ENCODE measurements at regions not wholly inside any gene's neighbourhood (a gene's known extent, or its start where the extent isn't known, plus 50 kb on each side); places are given as distances from the start of the nearest gene placed in this dataset.

DNA sequence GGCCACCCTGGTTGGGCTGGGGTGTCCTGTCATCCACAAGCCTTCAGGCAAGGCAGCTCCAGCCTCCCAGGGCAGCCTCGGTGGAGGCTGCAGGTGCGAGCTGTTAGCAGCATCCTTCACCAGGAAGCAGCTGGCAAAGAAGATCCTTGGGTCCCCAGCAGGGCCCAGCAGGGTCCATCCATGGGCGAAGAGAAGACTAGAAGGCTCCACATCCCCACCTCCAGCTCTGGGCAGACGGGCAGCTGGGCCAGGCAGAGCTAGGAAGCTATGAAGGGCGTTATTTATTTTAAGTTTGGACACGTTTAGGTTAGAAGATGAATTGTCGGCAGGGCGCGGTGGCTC lies 348.5 kb downstream of the TCERG1L start:
- intact Hi-C loops (cut with micrococcal nuclease): no loop called here
- H3K18ac ChIP-seq (ENCODE audit: low read depth, low read length): no peak overlapping the region
- no peak overlapping the region for H3K4me3 ChIP-seq (ENCODE audit: insufficient read depth, low read depth, low read length)
- no peak overlapping the region for H3K9ac ChIP-seq (ENCODE audit: low read depth, low read length)
- peaks cover 41% of the 10 kb centered on the region for H3K9me3 ChIP-seq (ENCODE audit: control insufficient read depth, insufficient read depth, low read length)
- H3K4me2 ChIP-seq (ENCODE audit: low read depth, low read length): no peak overlapping the region
- in situ Hi-C loops (cut with MboI; ENCODE audit: low sequenced_read_pairs): no loop called here
- H3K27me3 ChIP-seq (ENCODE audit: control insufficient read depth, insufficient read depth, low read length): no peaks in the 10 kb centered on the region
- no peaks in the 10 kb centered on the region for H3K36me3 ChIP-seq (ENCODE audit: control insufficient read depth, insufficient read depth, low read length)
- no peak overlapping the region for H2AK9ac ChIP-seq (replicated peaks; ENCODE audit: low read depth, low read length, poor library complexity)
- H2BK5ac ChIP-seq (ENCODE audit: low read depth, low read length, poor library complexity, severe bottlenecking): no peak overlapping the region
- no TSS peak for BruUV-seq (replicated peaks)
- H2AFZ ChIP-seq (replicated peaks; ENCODE audit: low read length, poor library complexity): no peak overlapping the region
- ChIA-PET CTCF (no interaction called here), POLR2A (ENCODE audit: unreplicated experiment) (no interaction called here)
- no peak overlapping the region for H2AK5ac ChIP-seq (ENCODE audit: low read depth, low read length)
- H3K56ac ChIP-seq (ENCODE audit: extremely low read depth, insufficient read depth, low read length): no peak overlapping the region
- dilution Hi-C loops (cut with HindIII; ENCODE audit: low sequenced_read_pairs, unreplicated experiment): no loop called here
- H3K27ac ChIP-seq (ENCODE audit: insufficient read depth, low read length): no peak overlapping the region
- no peak overlapping the region for H2BK20ac ChIP-seq (ENCODE audit: low read depth, low read length)
- H3K23ac ChIP-seq (ENCODE audit: low read depth, low read length): no peak overlapping the region
- no peaks in the 10 kb centered on the region for H3K79me1 ChIP-seq (ENCODE audit: low read depth in 1 of 2, low read length in 2 of 2)
- 30% methylated on average over 2 of the region's 9 CpGs; no CpG with 5 or more reads in 1 of the 2 experiments for WGBS, 2 experiments (ENCODE audit: extremely low coverage in 2 of 2, insufficient read length in 1 of 2)
- DNase-seq: no peak
- H2BK120ac ChIP-seq (ENCODE audit: low read depth, low read length): no peak overlapping the region
- no peaks in the 10 kb centered on the region for H3K9me1 ChIP-seq (ENCODE audit: insufficient read depth, low read length)
- no peaks in the 10 kb centered on the region for H3K4me1 ChIP-seq (ENCODE audit: control insufficient read depth, insufficient read depth, low read length)
- H3K4ac ChIP-seq (ENCODE audit: low read depth, low read length): no peak overlapping the region
- ATAC-seq (ENCODE audit: low read depth): no peak
- H4K5ac ChIP-seq (ENCODE audit: low read depth, low read length): no peak overlapping the region
- TF ChIP-seq, protein P1, sequence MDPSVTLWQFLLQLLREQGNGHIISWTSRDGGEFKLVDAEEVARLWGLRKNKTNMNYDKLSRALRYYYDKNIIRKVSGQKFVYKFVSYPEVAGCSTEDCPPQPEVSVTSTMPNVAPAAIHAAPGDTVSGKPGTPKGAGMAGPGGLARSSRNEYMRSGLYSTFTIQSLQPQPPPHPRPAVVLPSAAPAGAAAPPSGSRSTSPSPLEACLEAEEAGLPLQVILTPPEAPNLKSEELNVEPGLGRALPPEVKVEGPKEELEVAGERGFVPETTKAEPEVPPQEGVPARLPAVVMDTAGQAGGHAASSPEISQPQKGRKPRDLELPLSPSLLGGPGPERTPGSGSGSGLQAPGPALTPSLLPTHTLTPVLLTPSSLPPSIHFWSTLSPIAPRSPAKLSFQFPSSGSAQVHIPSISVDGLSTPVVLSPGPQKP (IDR thresholded peaks at IDR 0.05; ENCODE audit: borderline replicate concordance, low read depth, low read length): no peak
- no peak for TF ChIP-seq MAFK (IDR thresholded peaks at IDR 0.05; ENCODE audit: low read depth, low read length)
- no peak overlapping the region for H2BK15ac ChIP-seq (ENCODE audit: low read depth, low read length)
- no peak overlapping the region for H4K8ac ChIP-seq (ENCODE audit: low read depth in 2 of 2, low read length in 2 of 2)
- no peak overlapping the region for H4K91ac ChIP-seq (ENCODE audit: insufficient read depth, low read depth, low read length)
- no peaks in the 10 kb centered on the region for H4K20me1 ChIP-seq (ENCODE audit: insufficient read depth, low read length)
- no peak overlapping the region for H3K14ac ChIP-seq (replicated peaks; ENCODE audit: low read depth, low read length)
